ENCODE measurements at regions not wholly inside any gene's neighbourhood (a gene's known extent, or its start where the extent isn't known, plus 50 kb on each side); places are given as distances from the start of the nearest gene placed in this dataset.
"Not testable (repeated sequence)": the region's sequence is repeated elsewhere in the genome, so short reads cannot be mapped to it uniquely, and the experiment has no call there.

DNA sequence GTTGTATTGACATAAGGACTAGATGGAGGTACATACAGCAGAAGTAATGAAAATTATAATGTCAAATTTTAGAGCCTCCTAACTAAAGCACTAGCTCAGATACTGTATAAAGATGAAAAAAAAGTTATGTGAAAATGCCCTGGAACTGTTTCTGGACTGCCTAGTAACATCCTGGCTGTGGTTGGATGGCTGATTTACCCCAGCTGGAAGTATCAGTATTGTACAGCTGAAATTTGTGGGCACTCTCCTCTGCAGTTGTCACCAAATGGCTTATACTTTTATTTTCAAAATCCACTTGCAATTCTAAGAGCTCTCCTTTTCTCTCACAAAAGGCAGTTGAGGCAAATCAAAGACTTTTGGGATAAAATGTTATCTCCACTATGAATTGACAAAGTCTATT lies 239.2 kb downstream of the RPIA start:
- DNase-seq = no peak

DNA sequence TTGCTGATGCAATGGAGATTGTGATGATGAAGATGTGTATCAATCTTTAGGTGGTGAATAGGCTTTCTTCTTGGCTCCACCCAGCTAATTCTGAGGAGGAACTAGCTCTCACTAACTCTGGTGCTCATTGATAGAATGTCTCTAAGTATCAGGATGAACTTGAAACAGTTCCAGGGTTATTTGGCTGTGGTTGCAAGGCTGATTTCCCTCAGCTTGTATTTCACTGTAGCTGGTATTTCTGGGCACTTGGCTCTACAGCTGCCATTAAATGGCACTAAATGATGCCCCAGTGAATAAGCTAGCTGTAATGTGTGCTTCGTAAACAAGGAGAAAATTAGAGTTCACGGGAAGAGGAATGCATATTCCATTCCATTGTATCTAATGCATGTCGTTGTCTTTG lies 241.2 kb downstream of the RPIA start:
- no peak for DNase-seq

DNA sequence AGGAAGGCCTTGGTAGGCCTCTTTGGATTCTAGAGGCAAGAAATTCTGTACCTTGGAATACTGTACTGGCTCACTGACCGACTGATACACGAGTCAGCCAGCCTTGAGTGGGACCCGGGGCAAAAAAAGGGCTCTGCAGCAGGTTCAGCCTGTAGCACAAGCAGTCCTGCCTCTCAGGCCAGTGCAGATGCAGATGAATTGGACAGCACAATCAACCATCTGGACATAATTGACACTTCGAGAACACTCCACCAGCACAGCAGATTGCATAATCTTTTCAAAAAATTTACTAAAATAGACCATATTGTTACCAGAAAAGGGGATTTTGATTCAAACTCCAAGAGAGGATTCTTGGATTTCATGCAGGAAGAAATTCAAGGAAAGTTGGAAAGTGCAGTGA lies 241.6 kb downstream of the RPIA start:
- no peak for DNase-seq

DNA sequence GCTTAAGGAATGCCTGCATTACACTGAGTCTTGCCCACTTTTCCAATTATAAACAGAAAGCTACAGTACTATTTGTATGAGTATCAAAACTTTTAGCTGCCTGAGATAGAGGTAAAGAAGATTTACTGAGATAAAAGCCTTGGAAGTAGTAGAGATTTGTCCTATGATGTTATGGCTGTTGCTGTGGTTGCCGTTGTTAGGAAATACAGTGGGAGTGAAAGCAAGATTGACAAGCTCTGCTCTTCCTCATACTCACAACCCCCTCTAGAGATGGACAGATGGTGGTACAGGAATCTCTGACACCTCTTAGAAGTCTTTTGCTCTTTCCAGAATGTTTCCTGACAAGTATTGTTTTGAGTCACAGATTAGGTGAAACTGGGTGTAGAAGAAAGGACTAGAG lies 242.5 kb downstream of the RPIA start:
- DNase-seq = no peak

DNA sequence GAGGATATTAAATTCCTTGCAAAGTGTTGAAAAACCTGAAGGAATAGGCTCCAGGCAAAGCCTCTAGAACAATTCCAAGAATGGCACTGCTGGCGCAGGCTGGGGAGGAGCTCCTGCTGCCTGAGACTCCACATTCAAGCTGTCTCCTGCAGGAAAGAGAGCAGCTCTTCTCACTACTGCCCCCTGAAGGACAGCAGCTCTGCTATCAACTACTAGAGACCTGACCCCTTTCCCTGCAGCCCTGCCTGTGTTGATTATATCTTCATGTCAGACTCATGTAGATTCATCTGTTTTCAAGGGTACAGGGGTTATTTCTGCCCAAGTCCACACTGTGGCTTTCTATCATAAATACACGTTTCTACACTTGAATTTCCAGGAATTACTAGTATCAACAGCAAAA lies 249.7 kb downstream of the RPIA start:
- DNase-seq = not testable (repeated sequence)

DNA sequence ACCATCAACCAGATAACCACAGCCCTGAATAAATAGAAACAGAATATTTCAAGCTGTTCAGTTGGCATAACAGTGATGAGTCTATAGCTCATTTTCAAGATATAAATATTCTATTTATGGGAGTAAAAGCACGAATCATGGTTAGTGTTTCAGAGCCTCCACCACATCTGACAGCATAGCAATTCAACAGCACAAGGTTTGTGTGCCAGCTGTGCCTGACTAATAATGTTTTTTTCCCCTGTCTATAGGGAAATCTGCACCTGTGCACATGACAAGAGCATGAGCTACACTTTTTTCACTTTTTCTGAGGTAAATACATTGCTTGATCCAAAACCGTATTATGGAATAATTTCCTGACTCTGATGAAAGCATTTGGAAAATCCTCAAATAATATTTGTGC lies 251.3 kb downstream of the RPIA start:
- no peak for DNase-seq

DNA sequence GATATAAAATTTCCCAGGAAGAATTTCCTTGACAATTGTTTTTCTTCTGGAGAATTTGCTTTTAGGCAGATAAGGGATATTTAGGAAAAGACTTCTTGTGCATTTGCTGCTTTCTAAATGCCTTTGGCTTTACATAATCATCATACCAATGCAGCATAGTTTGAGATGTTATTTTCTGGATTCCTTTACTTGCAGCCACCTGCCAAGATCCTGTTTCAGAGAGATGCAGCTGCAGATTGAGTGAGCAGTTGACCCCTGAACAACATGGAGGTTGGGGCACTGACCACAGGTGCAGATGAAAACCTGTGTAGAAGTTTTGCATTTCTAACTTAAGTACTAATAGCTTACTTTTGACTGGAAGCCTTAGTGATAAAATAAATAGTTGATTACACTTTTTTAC lies 257.9 kb downstream of the RPIA start:
- no peak for DNase-seq

DNA sequence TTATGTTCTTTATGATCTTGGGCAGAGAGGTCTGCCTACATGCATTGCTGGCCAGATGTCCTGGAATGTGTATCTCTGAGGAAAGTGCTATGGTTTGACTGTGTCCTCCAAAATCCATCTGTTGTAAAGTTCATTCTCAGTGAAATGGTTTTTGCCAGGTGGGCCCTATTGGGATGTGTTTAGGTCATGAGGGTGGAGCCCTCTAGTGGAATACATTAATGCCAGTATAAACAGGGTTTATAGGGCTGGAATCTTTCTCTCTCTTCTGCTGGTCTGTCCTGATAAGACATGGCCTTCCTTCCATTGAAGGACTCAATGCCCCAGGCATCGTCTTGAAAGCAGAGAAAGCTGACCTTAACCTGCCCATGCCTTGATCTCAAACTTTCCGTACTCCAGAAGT lies 258.5 kb downstream of the RPIA start:
- no peak for DNase-seq

DNA sequence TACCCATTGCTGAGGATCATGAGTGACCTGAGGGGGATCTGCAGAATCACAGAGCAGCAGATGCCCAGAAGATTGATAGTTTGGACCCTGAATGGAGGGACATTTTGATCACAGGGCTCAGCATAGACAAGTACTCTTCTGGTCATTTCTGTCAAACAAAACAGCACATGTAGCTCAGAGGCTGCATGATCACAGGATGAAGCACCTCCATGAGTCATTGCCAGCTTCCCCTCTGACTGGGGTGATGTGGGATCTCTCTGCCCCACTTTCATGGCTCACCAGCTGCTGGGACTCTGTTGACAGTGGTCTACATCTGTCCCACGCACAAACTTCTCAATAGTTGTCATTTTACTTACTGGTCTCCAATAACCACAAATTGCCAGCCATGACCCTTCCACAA lies 264.1 kb downstream of the RPIA start:
- no peak for DNase-seq

DNA sequence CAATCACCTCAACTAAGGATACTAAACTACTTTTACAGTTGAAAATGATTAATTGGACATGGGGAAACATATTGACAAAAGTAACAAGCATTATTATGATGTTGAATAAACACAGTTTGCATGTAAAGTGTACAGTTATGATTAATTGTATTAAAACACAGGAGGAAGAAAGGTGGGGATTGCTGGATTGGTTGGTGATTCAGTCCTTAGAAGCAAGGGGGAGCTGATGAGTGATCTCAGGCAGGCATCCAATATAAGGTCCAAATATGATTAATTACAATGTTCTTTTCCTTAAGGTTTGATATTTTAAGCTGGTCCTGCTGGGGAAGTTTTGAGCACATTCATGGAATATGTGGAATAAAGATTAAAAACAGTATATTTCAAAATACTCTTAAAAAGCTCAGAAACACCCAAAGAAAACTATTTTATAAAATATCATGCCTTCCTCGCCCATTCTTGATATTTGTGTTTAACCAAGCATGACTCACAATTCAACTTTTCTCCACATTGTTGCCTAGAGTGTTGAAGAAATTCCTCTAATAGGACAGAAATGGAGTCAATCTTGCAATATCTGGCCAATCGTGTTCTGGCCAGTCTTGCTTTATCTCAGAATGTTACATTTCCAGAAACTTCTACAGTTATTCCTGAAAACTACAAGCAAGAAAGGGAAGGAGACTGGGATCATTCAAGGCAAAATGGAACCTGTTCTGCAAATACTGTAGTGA lies 268.2 kb downstream of the RPIA start:
- DNase-seq = no peak

DNA sequence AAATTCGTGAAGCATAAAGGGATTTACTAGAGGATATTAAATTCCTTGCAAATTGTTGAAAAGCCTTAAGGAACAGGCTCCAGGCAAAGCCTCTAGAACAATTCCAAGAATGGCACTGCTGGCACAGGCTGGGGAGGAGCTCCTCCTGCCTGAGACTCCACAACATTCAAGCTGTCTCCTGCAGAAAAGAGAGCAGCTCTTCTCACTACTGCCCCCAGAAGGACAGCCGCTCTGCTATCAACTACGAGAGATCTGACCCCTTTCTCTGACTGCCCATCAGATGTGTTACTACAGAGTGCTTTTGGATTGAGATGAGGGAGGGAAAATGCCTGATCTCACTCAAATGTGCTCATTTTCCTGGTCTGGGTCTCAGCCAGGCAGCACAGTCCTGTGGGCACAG lies 269.9 kb downstream of the RPIA start:
- not testable (repeated sequence) for DNase-seq

DNA sequence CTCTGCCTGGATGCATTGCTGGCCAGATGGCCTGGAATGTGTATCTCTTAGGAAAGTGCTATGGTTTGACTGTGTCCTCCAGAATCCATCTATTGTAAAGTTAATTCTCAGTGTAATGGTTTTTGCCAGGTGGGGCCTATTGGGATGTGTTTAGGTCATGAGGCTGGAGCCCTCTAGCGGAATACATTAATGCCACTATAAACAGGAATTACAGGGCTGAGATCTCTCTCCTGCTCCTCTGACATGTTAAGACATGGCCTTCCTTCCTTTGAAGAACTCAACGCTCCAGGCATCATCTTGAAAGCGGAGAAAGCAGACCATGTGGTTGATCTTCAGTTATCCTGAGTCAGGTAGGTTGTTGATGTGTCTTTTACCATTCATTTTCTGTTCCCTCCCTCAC lies 276.4 kb downstream of the RPIA start:
- DNase-seq = no peak

DNA sequence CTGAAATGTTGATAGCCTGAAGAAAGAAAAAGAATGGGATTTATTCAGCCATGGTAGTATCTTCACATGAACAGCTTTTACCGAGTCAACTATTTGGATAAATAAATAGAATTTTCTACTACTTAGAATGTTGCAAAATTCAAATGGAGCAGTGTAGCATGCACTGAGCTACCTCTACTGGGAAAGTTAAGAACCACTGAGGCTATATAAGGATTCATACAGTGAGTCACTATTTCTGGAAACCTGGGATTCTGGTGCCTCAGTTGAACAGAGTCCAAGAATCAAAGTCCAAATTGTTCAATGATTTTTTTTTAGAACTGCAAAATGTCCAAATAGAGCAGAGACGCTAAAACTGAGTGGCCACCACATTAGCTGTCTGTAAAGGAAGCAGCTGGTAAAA lies 286.5 kb downstream of the RPIA start:
- not testable (repeated sequence) for DNase-seq

DNA sequence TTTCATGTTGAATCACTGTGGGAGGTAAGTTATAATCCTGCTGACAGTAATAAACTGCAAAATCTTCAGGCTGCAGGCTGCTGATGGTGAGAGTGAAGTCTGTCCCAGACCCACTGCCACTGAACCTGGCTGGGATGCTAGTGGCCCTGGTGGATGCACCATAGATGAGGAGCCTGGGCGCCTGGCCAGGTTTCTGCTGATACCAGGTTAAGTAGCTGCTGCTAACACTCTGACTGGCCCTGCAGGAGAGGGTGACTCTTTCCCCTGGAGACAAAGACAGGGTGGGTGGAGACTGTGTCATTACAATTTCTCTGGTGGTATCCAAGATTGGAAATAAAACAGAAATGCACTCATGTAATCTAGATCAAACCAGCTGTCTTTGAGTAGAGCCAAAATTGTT lies 287.0 kb downstream of the RPIA start:
- not testable (repeated sequence) for DNase-seq

DNA sequence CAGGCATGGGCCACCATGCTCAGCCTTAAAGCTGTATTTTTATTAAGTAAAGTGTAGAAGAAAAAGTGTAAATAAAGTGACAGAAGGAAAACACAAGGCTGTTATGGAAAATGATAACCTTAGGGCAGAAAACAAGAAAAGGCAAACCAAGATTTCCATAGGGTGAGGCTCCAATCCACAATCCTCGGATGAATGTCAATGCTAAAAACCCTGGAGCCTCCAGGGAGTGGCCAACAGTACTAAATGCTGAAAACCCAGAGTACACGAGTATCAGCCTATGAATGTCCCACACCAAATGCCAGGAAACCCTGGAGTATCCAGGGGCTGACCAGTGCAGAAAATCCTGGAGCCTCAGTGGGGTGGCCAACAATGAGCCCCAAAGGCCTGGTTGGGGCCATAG lies 292.6 kb downstream of the RPIA start:
- not testable (repeated sequence) for DNase-seq

DNA sequence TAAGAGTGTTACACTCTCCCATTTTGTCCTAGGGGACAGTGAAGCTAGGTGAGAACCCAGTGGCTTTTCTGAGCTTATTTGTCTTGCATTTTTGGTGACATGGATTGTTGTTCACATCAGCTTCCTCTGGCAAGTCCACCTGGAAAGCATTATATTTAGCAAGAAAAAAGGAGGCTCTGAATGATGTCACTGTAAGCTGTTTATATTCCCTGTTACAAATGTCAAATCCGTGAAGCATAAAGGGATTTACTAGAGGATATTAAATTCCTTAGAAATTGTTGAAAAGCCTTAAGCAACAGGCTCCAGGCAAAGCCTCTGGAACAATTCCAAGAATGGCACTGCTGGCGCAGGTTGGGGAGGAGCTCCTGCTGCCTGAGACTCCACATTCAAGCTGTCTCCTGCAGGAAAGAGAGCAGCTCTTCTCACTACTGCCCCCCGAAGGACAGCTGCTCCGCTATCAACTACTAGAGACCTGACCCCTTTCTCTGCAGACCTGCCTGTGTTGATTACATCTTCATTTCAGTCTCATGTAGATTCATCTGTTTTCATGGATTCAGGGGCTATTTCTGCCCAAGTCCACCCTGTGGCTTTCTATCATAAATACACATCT lies 295.4 kb downstream of the RPIA start:
- not testable (repeated sequence) for DNase-seq

DNA sequence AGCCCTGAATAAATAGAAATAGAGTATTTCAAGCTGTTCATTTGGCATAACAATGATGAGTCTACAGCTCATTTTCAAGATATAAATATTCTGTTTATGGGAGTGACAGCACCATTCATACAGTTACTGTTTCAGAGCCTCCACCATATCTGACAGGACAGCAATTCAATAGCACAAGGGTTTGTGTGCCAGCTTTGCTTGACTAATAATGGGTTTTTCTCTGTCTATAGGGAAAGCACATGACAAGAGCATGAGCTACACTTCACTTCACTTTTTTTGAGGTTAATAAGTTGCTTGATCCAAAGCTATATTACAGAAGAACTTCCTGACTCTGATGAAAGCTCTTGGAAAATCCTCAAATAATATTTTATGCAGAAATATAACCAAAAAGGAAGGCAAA lies 297.1 kb downstream of the RPIA start:
- not testable (repeated sequence) for DNase-seq

DNA sequence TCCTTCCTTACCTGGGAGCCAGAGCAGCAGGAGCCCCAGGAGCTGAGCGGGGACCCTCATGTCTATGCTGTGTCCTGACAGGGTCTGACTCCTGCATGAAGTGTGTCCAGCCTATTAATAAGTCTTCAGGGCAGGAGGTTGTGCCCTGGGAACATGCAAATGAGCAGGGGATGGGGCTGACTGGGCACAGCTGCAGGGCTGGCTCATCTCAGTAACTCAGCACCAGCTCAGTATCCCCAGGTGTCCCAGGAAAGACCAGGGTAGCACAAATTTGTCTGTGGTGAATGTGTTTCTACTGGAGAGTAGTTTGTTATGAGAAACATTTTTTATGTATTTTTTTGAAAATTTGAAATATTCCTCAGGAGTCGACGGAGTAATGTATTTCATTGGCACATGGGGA lies 301.3 kb downstream of the RPIA start:
- DNase-seq = not testable (repeated sequence)

DNA sequence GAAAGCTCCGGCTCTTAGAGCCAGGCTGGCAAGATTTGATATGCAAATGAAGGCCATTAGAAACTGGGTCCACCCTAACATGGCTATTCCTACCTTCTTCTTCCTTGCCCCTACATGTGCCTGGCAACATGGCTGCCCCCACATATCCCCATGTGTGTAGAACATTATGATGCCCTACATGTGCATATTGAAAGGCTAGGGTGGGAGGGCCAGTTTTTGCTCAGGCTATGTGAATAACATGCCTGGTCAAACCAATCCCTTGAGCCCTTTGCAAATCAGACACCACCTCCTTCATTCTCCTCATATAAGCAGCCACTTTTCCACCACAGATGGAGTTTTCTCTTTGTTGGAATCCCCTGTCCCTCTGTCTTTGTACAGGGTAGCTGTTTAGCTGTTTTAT lies 303.4 kb downstream of the RPIA start:
- DNase-seq = not testable (repeated sequence)

DNA sequence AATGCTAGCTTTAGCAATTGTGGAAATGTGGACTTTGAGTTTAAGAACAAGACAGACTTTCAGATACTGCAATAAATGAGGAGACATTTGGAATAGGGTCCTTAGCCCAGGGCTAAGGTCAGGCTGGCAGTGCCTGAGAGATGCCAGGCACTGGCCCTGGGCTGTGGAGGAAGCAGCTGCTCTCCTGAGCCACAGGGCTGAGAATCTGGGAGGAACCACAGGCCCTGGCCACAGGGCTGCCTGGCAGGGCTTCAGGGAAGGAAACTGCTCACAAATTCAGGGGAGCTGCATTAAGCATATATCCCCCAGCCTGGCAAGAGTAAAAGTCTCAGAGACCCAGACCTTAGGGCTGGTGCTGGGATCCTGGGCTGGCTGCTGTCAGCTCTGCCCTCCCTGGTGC lies 305.1 kb downstream of the RPIA start:
- DNase-seq = not testable (repeated sequence)

DNA sequence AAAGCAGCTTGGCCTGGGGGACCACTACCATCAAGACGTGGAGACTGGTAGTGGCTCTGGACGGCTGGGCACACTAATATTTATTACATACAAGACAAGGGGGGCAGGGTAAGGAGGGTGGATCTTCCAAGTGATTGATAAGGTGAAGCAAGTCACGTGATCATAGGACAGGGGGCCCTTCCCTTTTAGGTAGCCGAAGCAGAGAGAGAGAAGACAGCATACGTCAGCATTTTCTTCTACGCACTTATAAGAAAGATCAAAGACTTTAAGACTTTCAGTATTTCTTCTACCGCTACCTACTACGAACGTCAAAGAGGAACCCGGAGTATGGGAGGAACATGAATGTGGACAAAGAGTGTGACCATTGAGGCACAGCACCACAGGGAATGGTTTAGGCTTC lies 307.9 kb downstream of the RPIA start:
- no peak for DNase-seq

DNA sequence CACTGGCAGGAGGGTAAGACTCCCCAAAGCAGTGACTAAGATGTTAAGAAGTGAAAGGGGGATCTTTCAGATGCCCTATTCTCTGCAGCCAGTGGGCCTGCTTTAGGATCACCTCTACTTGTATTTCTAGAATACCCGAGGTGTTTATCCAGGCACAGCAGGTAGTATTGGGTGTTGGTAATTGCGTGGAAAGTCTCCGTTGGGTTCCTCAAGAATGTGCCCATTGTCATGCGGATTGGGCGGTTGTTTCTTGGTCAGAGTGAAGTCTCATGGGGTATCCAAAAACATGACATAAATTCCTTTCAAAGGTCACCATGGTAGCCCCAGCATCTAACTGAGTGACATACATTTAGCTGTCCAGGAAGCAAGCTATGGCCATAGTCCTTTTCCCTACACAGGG lies 308.8 kb downstream of the RPIA start:
- DNase-seq = no peak

DNA sequence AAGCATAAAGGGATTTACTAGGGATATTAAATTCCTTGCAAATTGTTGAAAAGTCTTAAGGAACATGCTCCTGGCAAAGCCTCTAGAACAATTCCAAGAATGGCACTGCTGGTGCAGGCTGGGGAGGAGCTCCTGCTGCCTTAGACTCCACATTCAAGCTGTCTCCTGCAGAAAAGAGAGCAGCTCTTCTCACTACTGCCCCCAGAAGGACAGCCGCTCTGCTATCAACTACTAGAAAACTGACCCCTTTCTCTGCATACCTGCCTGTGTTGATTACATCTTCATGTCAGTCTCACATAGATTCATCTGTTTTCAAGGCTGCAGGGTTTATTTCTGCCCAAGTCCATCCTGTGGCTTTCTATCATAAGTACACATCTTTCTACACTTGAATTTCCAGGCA lies 312.8 kb downstream of the RPIA start:
- not testable (repeated sequence) for DNase-seq

DNA sequence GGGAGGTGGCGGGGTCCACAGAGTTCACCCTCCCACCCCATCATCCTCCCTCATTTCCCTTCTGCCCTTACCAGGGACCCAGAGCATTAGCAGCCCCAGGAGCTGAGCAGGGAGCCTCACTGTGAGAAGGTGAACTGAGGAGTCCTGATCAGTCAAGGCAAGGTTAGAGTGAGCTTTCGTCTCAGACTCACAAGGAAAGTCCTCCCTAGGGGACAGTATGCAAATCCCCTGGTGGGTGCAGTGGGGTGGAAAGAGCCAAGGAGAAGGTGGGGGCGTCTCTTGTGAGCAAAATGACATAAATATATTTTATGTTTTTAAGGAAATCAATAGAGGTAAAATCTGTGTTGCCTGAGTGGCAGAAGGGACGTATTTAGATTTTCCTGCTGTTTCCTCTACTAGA lies 329.1 kb downstream of the RPIA start:
- DNase-seq = not testable (repeated sequence)

DNA sequence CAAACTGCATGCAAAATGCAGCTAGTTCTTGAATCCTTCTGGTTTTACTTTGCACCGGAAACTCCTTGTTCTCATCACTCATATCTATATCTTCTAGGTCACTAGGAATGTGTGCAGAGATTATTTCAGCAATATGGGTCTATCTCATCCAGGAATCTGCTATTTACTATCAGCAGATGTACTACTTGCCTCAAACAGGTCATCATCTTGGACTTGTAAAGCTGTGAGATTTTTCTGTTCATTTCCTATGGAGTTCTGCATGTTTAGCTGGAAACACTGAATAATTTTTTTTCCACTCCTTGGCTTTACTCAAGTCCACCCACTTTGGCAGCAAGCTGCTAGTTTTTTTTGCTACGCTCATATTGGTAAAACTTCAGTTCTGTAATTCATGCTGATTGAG lies 334.8 kb downstream of the RPIA start:
- not testable (repeated sequence) for DNase-seq
